Effector memory CD8-positive, alpha-beta T cell (primary cell): ENCODE measurements at regions not wholly inside any gene's neighbourhood (a gene's known extent, or its start where the extent isn't known, plus 50 kb on each side); places are given as distances from the start of the nearest gene placed in this dataset.
"Not testable (repeated sequence)": the region's sequence is repeated elsewhere in the genome, so short reads cannot be mapped to it uniquely, and the experiment has no call there.

Source experiments
- ATAC-seq: fragments of 150-1000 bp; cut with Tn5 transposase; replicated peaks from 2 replicates; pipeline ENCODE4 v1.10.0; 2021; ENCODE audit warnings: mild to moderate bottlenecking, moderate library complexity
- DNase-seq, 3 experiments: peaks; one replicate each; pipeline ENCODE4 v3.0.0; 2021
- H3K27ac Mint-ChIP-seq, 2 donors: one replicate each; pipeline ENCODE4 v1.8.0; 2022; ENCODE audit warnings: mild to moderate bottlenecking in 2 of 2, mixed read lengths in 2 of 2, moderate library complexity in 2 of 2
- H3K27me3 Mint-ChIP-seq, 2 donors: one replicate each; pipeline ENCODE4 v1.8.0; 2022; ENCODE audit warnings: mixed read lengths in 2 of 2
- H3K36me3 Mint-ChIP-seq: one replicate; pipeline ENCODE4 v1.8.0; 2022; ENCODE audit warnings: mild to moderate bottlenecking, moderate library complexity, mixed read lengths; ENCODE audit not compliant: insufficient read depth
- H3K4me1 Mint-ChIP-seq, 2 donors: one replicate each; pipeline ENCODE4 v1.8.0; 2022; ENCODE audit warnings: low read depth in 2 of 2, mixed read lengths in 2 of 2
- H3K4me3 Mint-ChIP-seq, 2 donors: one replicate each; pipeline ENCODE4 v1.8.0; 2022; ENCODE audit warnings: mild to moderate bottlenecking in 2 of 2, mixed read lengths in 2 of 2, moderate library complexity in 2 of 2
- H3K9me3 Mint-ChIP-seq, 2 donors: one replicate each; pipeline ENCODE4 v1.8.0; 2022; ENCODE audit warnings: mixed read lengths in 2 of 2

GRCh38 chr4:159029481-159029880 is 73.4 kb upstream of the RAPGEF2 start:
- Mint-ChIP-seq H3K9me3 (no peaks in the 10 kb centered on the region), H3K27me3 (peaks cover 10 to 12% of the 10 kb centered on the region in 2 donors), H3K27ac (no peak overlapping the region), H3K36me3 (no peaks in the 10 kb centered on the region), H3K4me1 (no peaks in the 10 kb centered on the region), H3K4me3 (no peak overlapping the region)
- ATAC-seq = no peak
- no peak for DNase-seq

GRCh38 chr4:159030297-159030696 is 72.6 kb upstream of the RAPGEF2 start:
- H3K27ac Mint-ChIP-seq, H3K36me3 Mint-ChIP-seq, H3K4me1 Mint-ChIP-seq, H3K4me3 Mint-ChIP-seq, DNase-seq, ATAC-seq, H3K9me3 Mint-ChIP-seq: not testable (repeated sequence)
- H3K27me3 Mint-ChIP-seq = peaks cover 10 to 12% of the 10 kb centered on the region in 2 donors

GRCh38 chr4:159035570-159035969 is 67.3 kb upstream of the RAPGEF2 start:
- Mint-ChIP-seq H3K27ac (no peak overlapping the region), H3K4me1 (no peaks in the 10 kb centered on the region), H3K36me3 (no peaks in the 10 kb centered on the region), H3K9me3 (no peaks in the 10 kb centered on the region), H3K27me3 (peaks cover 10 to 25% of the 10 kb centered on the region in 2 donors), H3K4me3 (no peak overlapping the region)
- ATAC-seq = no peak
- DNase-seq = no peak

- no peaks in the 10 kb centered on the region for H3K36me3 Mint-ChIP-seq
- no peaks in the 10 kb centered on the region for H3K9me3 Mint-ChIP-seq
- ATAC-seq = no peak
- no peak overlapping the region for H3K27ac Mint-ChIP-seq
- H3K4me1 Mint-ChIP-seq = no peaks in the 10 kb centered on the region
- no peak overlapping the region for H3K4me3 Mint-ChIP-seq
- H3K27me3 Mint-ChIP-seq = peaks cover 15 to 42% of the 10 kb centered on the region in 2 donors
- DNase-seq = no peak
Measured at GRCh38 chr4:159038536-159038935, 64.3 kb upstream of the RAPGEF2 start.

- no peak overlapping the region for H3K4me3 Mint-ChIP-seq
- no peak for DNase-seq
- no peaks in the 10 kb centered on the region for H3K9me3 Mint-ChIP-seq
- H3K36me3 Mint-ChIP-seq = no peaks in the 10 kb centered on the region
- peaks cover 15 to 44% of the 10 kb centered on the region in 2 donors for H3K27me3 Mint-ChIP-seq
- no peak for ATAC-seq
- no peak overlapping the region for H3K27ac Mint-ChIP-seq
- no peaks in the 10 kb centered on the region for H3K4me1 Mint-ChIP-seq
Measured at GRCh38 chr4:159041054-159042034, 61.5 kb upstream of the RAPGEF2 start.

GRCh38 chr4:159042097-159042605 is 60.7 kb upstream of the RAPGEF2 start:
- Mint-ChIP-seq H3K4me3 (no peak overlapping the region), H3K9me3 (no peaks in the 10 kb centered on the region), H3K27ac (no peak overlapping the region), H3K4me1 (no peaks in the 10 kb centered on the region), H3K36me3 (no peaks in the 10 kb centered on the region), H3K27me3 (peaks cover 15 to 44% of the 10 kb centered on the region in 2 donors)
- DNase-seq (no peak), ATAC-seq (no peak)

- ATAC-seq = no peak
- no peak overlapping the region for H3K27ac Mint-ChIP-seq
- H3K4me1 Mint-ChIP-seq = peaks cover 0 to 3% of the 10 kb centered on the region in 2 donors
- no peak overlapping the region for H3K4me3 Mint-ChIP-seq
- peaks cover 16 to 44% of the 10 kb centered on the region in 2 donors for H3K27me3 Mint-ChIP-seq
- H3K36me3 Mint-ChIP-seq = no peaks in the 10 kb centered on the region
- DNase-seq = no peak
- H3K9me3 Mint-ChIP-seq = no peaks in the 10 kb centered on the region
Measured at GRCh38 chr4:159042868-159043267, 60.0 kb upstream of the RAPGEF2 start.

GRCh38 chr4:159043861-159044260 is 59.0 kb upstream of the RAPGEF2 start:
- Mint-ChIP-seq H3K27me3 (peaks cover 20 to 36% of the 10 kb centered on the region in 2 donors), H3K27ac (no peak overlapping the region), H3K4me3 (no peak overlapping the region), H3K9me3 (no peaks in the 10 kb centered on the region), H3K4me1 (peaks cover 0 to 3% of the 10 kb centered on the region in 2 donors), H3K36me3 (no peaks in the 10 kb centered on the region)
- DNase-seq = no peak
- ATAC-seq = no peak

- Mint-ChIP-seq H3K27me3 (peaks cover 20 to 31% of the 10 kb centered on the region in 2 donors), H3K36me3 (no peaks in the 10 kb centered on the region), H3K4me3 (no peak overlapping the region), H3K4me1 (peaks cover 0 to 3% of the 10 kb centered on the region in 2 donors), H3K9me3 (no peaks in the 10 kb centered on the region), H3K27ac (no peak overlapping the region)
- no peak for ATAC-seq
- DNase-seq = no peak
Measured at GRCh38 chr4:159045321-159045720, 57.6 kb upstream of the RAPGEF2 start.

- Mint-ChIP-seq H3K4me1 (peaks cover 3 to 5% of the 10 kb centered on the region in 2 donors), H3K4me3 (no peak overlapping the region), H3K27ac (no peak overlapping the region), H3K9me3 (no peaks in the 10 kb centered on the region), H3K36me3 (no peaks in the 10 kb centered on the region), H3K27me3 (peaks cover 13 to 24% of the 10 kb centered on the region in 2 donors)
- no peak for ATAC-seq
- no peak for DNase-seq
Measured at GRCh38 chr4:159046683-159047082, 56.2 kb upstream of the RAPGEF2 start.

GRCh38 chr4:159047478-159048165 is 55.3 kb upstream of the RAPGEF2 start:
- ATAC-seq = no peak
- peaks cover 5 to 20% of the 10 kb centered on the region in 2 donors for H3K27me3 Mint-ChIP-seq
- H3K4me1 Mint-ChIP-seq = peaks cover 5 to 10% of the 10 kb centered on the region in 2 donors
- no peaks in the 10 kb centered on the region for H3K9me3 Mint-ChIP-seq
- no peak overlapping the region for H3K27ac Mint-ChIP-seq
- no peaks in the 10 kb centered on the region for H3K36me3 Mint-ChIP-seq
- DNase-seq = no peak
- H3K4me3 Mint-ChIP-seq = no peak overlapping the region

GRCh38 chr4:159048166-159048886 is 54.6 kb upstream of the RAPGEF2 start:
- Mint-ChIP-seq H3K4me3 (no peak overlapping the region), H3K27ac (no peak overlapping the region), H3K4me1 (peaks cover 5 to 10% of the 10 kb centered on the region in 2 donors), H3K9me3 (no peaks in the 10 kb centered on the region), H3K36me3 (no peaks in the 10 kb centered on the region), H3K27me3 (peaks cover 8 to 15% of the 10 kb centered on the region in 2 donors)
- no peak for ATAC-seq
- no peak for DNase-seq

- H3K4me3 Mint-ChIP-seq = no peak overlapping the region
- ATAC-seq (no peak), DNase-seq (no peak)
- no peaks in the 10 kb centered on the region for H3K9me3 Mint-ChIP-seq
- peaks cover 5 to 10% of the 10 kb centered on the region in 2 donors for H3K4me1 Mint-ChIP-seq
- peaks cover 22 to 26% of the 10 kb centered on the region in 2 donors for H3K27me3 Mint-ChIP-seq
- peaks cover 2% of the 10 kb centered on the region for H3K36me3 Mint-ChIP-seq
- no peak overlapping the region for H3K27ac Mint-ChIP-seq
Measured at GRCh38 chr4:159049780-159050375, 53.0 kb upstream of the RAPGEF2 start.
